ENCODE measurements at regions not wholly inside any gene's neighbourhood (a gene's known extent, or its start where the extent isn't known, plus 50 kb on each side); places are given as distances from the start of the nearest gene placed in this dataset.
A peak's percentile ranks its signal among the peaks of the same experiment; 100 is the strongest.

DNA sequence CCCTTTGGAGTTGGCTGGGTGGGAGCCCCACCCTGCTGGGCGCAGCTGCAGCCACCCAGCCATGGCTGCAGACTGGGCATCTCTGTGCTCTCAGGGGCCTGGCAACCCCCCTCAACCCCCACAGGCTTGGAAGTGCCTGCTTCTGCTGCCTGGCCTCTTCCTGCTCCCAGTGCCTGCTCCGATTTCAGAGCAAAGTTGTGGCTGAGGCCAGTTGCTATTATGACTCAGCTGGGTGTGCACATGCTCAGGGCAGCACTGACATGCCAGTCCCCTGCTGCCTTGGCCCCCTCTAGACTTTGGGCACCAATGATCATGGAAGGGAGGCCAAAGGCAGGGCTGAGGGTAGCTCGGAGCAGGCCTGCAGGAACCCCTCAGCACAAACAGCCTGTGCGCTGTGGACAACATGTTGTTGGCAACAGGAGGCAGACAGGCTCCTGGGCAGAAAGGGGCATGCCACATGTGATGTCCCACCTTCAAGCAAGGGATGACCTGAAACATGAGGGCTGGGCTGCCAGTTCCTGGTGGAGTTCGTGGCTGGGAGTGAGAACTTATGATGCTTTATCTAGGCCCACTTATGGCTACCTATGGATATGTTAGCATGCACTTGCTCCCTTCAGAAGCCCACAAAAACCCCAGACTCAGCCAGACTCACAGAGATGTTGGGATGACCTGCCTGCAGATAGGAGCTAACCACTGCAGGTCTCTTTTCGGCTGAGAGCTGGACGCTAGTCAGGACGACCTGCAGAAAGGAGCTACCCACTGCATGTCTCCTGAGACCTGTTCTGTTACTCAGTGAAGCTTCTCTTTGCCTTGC is 96.4 kb upstream of the AMOTL1 start:
- no peak for DNase-seq
- intact Hi-C loops (cut with DNase I) = no loop called here

DNA sequence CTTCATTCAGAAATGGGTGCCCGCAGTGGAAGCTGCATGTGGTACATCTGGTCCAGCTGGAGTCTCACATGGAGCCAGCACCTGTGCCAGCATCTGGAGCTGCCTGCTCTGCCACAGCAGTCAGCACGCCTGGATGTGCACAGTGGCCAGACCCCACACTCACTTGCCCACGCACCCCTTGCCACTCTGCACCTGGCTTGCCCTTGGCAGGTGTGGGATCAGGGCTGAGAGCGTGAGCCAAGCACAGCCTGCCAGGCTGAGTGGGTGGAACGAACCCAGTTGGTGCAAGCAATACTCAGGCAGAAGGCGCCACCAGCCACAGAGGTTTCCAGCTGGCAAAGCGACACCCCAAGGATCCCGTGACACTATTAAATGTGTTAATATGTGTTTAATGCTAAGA is 95.5 kb upstream of the AMOTL1 start:
- peak in 1 of 42 donors; percentile 37 for DNase-seq
- intact Hi-C loops (cut with DNase I) = no loop called here

DNA sequence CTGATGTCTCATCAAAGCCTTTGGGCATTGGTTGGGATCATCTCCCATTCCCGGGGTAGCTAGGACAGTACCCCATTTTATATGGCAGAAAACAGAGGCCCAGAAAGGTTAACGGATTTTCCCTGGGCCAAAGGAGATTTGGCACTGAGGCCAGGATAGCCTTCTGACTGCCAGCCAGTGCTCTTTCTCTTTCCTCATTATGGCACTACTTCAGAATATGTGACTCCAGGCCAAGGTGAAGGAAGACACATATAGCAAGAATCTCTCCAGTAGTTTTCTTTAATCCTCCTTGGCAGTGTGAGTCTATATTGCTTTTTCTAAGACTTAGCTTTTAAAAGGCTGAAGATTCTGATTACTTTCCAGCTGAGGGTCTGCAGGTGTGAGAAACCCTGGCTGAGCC is 94.8 kb upstream of the AMOTL1 start:
- DNase-seq = no peak
- intact Hi-C loops (cut with DNase I) = no loop called here

DNA sequence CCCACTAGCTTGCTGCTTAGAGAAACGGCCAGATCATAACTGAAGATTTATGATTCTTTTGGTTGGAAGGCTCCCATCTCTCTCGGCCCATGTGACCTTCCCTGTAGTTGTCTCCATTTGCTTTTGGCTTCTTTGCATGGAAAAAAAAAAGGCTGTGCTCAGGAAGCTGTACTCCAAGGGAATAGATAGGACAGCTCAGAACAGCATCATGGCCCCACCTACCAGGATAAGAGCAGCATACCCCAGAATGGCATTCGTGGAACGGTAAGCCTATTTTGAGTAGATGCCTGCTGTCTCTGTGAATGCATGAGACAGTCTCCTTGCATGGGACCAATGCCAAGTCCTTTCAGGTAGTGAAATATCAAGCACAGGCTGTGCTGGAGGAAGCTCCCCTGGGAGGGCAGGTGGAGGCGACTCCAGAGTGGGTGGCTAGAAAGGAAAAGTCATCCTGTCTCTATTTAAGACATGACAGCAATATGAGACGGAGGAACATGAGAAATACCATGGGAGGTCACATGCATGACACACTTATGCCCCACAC is 94.1 kb upstream of the AMOTL1 start:
- DNase-seq = peak in 39 of 42 donors; percentile 9 to 88 (median 47)
- intact Hi-C loops (cut with DNase I) = no loop called here

DNA sequence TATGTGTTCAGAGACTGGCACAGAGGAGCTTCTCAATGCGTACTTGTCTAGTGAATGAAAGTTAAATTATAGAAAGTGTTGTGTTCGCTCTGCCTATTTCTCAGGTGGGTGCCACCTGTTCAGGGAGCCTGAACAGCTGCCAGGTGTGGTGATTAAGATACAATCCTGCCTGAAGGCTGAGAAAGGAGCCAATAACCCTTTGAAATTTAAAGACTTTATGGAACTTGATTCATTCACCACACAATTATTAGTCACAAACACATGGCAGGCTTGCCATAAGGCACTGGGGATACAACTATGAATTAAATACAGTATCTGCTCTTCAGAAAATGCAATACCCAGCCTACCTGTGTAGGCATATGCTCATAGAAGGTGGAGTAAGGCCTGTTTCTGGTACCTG is 92.9 kb upstream of the AMOTL1 start:
- intact Hi-C loops (cut with DNase I) = no loop called here
- no peak for DNase-seq

DNA sequence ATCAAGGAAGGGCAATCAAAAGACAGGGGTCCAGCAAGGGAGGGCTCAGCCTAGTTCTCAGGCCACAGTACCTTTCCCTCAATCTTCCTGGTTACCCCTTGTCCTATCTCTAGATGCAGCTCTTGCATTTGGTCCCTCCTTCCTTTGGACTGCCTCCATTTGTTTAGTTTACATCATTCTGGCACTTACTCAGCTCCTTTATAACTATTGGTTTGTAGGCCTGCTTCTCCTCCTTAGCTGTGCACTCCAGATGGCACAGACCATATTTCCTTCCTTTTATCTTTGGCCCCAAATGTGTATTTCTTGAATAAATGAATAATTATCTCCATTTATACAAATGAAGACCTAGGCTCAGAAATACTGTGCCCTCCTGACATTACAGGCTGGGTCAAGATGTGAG is 92.3 kb upstream of the AMOTL1 start:
- no peak for DNase-seq

DNA sequence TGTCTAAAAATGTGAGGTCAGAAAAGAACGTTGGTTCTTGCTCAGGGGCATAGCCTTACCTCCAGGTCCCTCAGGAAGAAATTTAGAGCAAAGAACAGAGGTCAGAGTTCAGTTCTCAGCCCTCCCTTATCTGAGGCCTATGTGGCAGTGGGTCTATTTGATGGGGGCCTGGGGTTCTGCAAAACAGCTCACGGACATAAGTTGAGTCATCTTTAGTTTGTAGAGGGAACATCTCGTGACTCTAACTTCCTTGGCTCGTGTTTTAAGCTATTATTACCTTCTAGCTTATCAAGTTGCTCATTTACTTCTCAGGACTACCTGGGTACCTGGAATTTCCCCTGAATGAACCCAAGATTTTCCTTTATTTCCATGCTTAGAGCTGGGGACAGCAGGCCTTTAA is 91.3 kb upstream of the AMOTL1 start:
- intact Hi-C loops (cut with DNase I) = no loop called here

More for the DNA sequence above, 92.3 kb upstream of the AMOTL1 start:
- intact Hi-C loops (cut with DNase I) = no loop called here

DNA sequence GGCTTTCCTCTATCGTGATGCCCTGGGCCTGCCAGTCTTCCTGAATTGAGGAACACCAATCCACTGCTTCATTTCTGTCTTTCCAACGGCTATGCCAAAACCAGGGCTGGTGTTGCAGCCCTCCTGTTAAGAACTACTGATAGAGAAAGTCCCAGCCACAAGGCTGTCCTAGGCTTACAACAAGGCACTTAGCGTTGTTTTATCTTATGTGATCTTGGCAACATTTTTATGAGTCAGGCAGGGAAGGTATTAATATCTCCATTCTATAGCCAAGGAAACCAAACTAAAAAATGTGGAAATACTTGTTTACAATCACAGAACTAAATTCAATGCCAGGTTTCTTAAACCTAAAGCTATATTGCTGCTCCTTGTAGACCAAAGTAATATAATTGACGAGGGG is 89.9 kb upstream of the AMOTL1 start:
- intact Hi-C loops (cut with DNase I) = no loop called here
- DNase-seq = no peak

More for the DNA sequence above, 91.3 kb upstream of the AMOTL1 start:
- no peak for DNase-seq

DNA sequence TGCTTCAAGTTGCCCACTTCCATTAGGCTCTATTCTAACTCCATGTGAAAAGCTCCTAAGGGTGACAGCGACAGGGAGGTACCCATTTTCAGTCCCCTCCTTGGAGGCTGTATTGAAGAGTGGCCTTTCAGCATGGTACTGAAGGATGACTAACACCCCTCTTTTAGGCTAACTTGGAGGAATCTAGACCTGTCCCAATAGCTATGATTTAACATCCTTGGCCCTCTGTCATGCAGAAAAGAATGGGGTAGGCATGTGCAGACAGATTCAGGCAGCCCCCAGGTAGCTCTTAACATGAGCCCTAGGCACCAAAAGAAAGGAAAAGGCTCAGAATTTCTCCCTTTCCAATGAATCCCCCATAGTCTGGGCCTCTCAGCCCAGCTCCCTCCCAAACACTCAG is 89.3 kb upstream of the AMOTL1 start:
- intact Hi-C loops (cut with DNase I) = no loop called here
- no peak for DNase-seq

DNA sequence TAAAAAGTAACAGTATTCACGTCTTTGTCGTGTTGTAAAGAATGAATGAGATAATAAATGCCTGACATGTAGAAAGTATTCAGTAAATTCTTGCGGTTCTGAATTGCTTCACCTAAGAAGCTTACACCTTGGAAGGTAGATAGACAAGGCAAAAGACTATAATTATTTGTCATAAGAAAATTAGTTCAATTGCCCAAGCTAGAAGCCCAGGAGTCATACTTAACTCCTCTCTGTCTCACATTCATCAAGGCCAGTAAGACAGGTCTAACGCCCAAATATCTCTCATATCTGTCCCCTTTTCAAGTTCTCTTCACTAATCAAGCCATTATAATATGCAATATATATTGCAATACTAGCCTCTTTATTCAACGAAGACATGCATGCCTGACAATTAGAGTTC is 87.7 kb upstream of the AMOTL1 start:
- DNase-seq = no peak
- intact Hi-C loops (cut with DNase I) = no loop called here

DNA sequence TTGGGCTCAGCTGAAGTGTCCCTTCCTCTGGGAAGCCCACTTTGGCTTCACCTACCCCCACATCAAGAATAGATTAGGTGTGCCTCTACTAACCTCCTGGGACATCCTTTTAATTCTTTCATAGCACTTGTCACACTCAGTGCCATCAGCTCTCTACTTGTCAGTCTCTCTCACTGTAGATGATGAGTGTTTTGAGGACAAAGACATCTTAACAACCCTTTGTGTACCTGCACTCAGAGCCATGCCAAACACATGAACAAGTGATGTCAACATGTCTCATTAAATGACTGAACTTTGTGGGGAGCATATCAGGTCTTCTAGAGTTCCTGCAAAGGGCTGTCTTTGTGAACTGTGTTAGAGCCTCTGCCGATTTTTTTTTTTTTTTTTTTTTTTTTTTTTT is 87.0 kb upstream of the AMOTL1 start:
- intact Hi-C loops (cut with DNase I) = no loop called here
- DNase-seq = no peak

DNA sequence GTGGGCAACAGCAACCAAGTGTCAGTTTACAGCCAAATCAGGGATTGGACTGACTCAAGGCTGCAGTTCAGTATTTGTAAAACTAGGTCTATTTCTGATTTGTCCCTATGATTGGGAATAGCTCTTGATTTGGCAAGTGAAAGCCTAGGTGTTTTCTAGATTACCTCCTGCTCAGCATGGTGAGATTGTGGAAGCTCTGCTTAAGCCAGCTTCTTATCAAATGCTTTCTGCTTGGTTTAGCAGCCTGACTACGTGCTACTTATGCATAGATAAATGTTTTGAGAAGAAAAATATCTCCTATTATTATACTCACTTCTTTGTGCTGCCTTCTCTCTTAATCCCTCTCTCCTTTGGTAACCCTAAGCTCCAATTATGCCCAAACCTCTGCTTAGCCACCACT is 86.3 kb upstream of the AMOTL1 start:
- no peak for DNase-seq
- intact Hi-C loops (cut with DNase I) = no loop called here

DNA sequence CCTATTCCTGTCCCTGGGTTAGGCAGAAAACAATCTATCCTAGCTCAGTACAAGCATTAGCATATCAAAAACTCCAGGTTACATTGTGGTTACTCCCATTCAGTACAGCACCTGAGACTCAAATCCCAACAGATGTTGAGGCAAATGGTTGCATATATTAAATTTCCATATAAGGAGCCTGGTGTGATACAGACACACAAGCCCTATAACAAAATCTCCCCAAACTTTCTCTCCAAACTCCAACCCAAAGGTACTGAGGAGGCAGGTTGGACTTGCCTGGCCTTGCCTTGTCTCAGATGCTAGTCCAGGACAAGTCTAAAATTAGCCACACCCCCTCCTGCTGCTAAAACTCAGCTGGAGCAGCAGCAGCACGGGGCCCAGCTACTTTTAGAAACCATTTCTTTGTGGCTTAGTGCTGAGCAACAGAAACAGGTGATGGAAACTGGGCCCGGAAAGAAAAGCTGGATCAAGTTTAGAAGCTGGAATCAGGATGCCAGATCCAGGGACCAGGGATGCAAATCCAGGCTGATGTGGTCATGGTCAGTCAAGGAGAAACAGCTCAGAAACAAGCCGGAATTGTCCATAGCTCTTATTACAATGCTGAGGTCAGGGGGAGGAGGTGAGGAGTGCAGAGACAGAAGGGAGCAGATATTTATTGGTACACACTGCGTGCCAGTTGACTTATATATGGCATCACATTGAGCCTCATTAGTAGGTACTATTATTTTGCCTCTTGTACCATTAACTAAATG is 73.7 kb upstream of the AMOTL1 start:
- no peak for DNase-seq
- intact Hi-C loops (cut with DNase I) = no loop called here

DNA sequence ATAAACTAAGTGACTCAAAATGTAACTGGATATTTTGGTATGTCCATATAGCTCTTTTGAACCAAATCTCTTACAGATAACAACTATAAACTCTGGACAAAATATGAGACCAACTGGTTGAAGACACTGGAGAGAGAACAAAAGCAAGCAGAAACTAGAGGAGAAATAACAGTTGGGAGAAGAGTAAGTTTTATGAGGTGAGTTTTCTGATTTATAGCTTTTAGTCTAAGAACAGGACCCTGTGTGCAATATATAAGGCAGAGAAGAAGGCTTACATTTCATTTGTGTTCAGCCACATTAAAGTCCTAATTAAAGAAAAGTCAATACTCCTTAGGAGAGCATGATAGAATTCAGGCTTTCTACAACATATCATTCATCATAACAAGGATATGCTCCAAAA is 71.0 kb upstream of the AMOTL1 start:
- DNase-seq = no peak
- intact Hi-C loops (cut with DNase I) = no loop called here

DNA sequence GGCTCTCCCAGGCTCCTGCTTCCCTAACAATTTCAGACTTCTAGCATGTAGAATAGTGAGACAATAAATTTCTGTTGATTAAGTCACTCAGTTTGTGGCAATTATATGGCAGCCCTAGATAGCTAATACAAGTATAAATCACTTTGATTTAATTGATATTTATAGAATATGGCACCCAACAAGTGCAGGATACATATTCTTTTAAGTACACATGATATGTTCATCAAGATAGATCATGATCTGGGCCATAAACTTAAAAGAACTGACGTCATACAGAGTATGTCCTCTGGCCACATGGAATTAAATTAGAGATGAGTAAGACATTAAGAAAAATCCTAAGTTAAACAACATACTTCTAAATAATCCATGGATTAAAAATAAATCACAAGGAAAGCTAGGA is 67.5 kb upstream of the AMOTL1 start:
- intact Hi-C loops (cut with DNase I) = no loop called here
- DNase-seq = no peak

DNA sequence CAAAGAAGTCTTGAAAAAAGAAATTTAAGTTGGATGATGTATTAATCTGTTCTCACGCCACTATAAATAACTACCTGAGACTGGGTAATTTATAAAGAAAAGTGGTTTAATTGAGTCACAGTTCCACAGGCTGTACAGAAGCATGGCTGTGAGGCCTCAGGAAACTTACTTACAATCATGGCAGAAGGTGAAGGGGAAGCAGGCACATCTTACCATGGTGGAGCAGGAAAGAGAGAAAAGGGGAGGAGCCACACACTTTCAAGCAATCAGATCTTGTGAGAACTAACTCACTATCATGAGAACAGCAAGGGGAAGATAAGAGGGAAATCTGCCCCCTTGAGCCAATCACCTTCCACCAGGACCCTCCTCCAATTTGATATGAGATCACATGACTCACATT is 65.7 kb upstream of the AMOTL1 start:
- intact Hi-C loops (cut with DNase I) = no loop called here

DNA sequence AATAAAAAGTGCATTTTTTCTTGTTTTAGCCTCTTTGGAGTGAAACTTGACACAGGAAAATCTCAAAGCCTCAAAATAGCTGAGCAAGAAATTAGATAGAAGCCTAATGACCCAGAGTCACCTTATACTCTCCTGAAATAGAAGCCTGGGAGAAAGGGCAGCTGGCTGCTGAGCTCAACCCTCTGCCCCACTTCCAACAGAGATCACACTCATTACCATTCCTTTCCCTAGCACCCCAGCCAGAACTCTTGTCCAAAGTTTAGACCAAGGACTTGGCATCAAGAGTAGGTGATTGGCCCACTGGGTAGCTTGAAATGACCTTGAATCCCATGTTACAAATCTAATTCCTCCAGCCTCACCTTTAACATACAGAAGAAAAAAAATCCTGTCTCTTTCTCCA is 62.7 kb upstream of the AMOTL1 start:
- DNase-seq = peak in 4 of 42 donors; percentile 9 to 42 (median 23)
- intact Hi-C loops (cut with DNase I) = no loop called here

More for the DNA sequence above, 65.7 kb upstream of the AMOTL1 start:
- no peak for DNase-seq

DNA sequence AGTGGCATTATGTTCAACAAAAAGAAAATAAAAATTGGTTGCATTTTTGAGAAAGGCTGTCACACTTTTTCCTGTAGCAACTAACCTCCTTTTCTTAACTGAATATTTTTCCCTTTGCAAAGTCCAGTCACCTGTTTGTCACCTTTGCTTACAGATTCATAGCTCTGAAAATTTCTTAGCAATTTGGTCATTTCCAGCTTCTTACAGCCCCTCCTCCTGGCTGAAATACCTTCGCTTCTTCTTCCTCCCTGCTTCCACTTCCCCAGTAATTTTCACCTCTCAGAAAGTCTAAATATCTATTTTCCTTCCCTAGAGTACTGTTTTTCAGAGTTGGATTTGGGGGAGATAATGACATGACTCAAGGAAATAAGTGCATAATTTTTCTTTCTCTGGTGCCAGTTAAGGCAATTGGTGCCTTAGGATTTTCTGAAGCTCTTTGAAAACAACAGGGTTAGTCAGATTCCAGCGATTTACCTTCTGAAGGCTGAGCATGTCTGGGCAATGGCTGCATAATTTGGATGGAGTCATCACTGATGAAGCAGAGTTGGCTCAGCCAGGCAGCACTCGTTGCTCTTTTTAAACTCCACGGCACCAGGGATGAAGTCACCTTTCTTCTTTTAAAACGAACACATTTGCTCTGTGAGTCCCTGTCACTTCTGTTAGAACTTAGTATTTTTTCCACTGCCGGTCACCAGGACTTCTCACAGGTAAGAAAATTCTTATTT is 62.1 kb upstream of the AMOTL1 start:
- intact Hi-C loops (cut with DNase I) = no loop called here
- DNase-seq = peak in 4 of 42 donors; percentile 6 to 62 (median 15)

DNA sequence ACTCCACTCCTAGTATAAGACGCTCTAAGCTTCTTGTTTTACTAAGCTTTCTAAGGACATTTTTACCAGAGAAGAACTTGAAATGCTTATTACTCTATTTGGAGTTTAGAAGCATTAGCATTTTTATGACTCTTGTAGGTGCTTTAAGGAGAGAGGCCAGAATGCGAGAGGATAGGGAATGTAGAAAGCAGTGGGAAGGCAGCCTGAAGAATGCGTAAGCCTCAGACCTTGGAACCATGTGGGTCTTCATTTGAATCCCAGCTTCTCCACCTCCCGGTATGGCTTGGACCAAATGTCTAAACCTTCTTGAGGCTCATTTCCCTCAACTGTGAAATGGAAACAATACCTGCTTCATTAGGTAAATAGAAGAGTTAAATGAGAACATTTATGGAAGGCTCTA is 60.0 kb upstream of the AMOTL1 start:
- intact Hi-C loops (cut with DNase I) = no loop called here
- no peak for DNase-seq

DNA sequence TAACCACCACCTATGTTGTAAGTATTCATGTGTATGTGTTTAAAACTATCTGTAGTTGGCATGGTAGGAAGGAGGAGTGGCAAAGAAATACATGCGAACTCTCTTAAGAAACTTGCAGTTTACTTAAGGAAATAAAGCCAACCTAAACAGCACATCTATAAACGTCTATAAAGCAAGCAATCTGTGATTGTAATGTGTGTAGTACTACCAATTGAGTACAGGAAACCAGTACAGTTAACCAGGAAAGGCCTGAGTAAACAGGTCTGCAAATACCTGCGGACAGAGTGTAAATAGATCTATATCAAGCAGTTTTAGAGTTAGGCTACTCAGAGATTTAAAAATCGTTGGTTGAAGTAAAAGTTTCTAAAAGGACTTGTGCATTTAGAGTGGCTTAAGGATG is 59.5 kb upstream of the AMOTL1 start:
- intact Hi-C loops (cut with DNase I) = no loop called here
- DNase-seq = no peak

Data from head of caudate nucleus (tissue), 42 donors.